Mesothelial cell of epicardium (in vitro differentiated cells): ENCODE measurements at regions not wholly inside any gene's neighbourhood (a gene's known extent, or its start where the extent isn't known, plus 50 kb on each side); places are given as distances from the start of the nearest gene placed in this dataset.

Source experiments
- DNase-seq, 2 experiments: peaks; one replicate each; pipeline ENCODE4 v3.0.0; 2021; ENCODE audit warnings: low spot score in 2 of 2; ENCODE audit not compliant: unreplicated experiment in 2 of 2
- H3K27ac Mint-ChIP-seq: 2 replicates; pipeline ENCODE4 v1.8.0; 2021; ENCODE audit warnings: mixed read lengths
- H3K27me3 Mint-ChIP-seq: 2 replicates; pipeline ENCODE4 v1.8.0; 2021; ENCODE audit warnings: low read depth, mixed read lengths
- H3K36me3 Mint-ChIP-seq: 2 replicates; pipeline ENCODE4 v1.8.0; 2021; ENCODE audit warnings: mixed read lengths
- H3K4me1 Mint-ChIP-seq: 2 replicates; pipeline ENCODE4 v1.8.0; 2021; ENCODE audit warnings: mixed read lengths
- H3K4me3 Mint-ChIP-seq: 2 replicates; pipeline ENCODE4 v1.8.0; 2021; ENCODE audit warnings: mild to moderate bottlenecking, moderate library complexity, mixed read lengths
- H3K9me3 Mint-ChIP-seq: 2 replicates; pipeline ENCODE4 v1.8.0; 2021; ENCODE audit warnings: mixed read lengths
- CTCF ChIP-seq: fragments of 200-600 bp; sonication (generic); IDR thresholded peaks from one replicate; pipeline ENCODE4 v1.5.0; 2021; ENCODE audit warnings: antibody characterized with exemption; ENCODE audit not compliant: unreplicated experiment

- H3K4me3 Mint-ChIP-seq = no peak overlapping the region
- DNase-seq = no peak
Measured at GRCh38 chr18:29171892-29172755, 995.2 kb upstream of the CDH2 start.

GRCh38 chr18:29169599-29169998 is 992.7 kb upstream of the CDH2 start:
- H3K4me1 Mint-ChIP-seq = peaks cover 14% of the 10 kb centered on the region
- H3K27ac Mint-ChIP-seq = no peak overlapping the region
- H3K36me3 Mint-ChIP-seq = peaks cover 4% of the 10 kb centered on the region
- H3K9me3 Mint-ChIP-seq = peaks cover 33% of the 10 kb centered on the region
- no peak for TF ChIP-seq CTCF
- no peaks in the 10 kb centered on the region for H3K27me3 Mint-ChIP-seq
- no peak overlapping the region for H3K4me3 Mint-ChIP-seq
- no peak for DNase-seq

More at GRCh38 chr18:29171892-29172755, 995.2 kb upstream of the CDH2 start:
- Mint-ChIP-seq H3K9me3 (peaks cover 25% of the 10 kb centered on the region), H3K36me3 (peaks cover 4% of the 10 kb centered on the region), H3K4me1 (peaks cover 9% of the 10 kb centered on the region), H3K27me3 (no peaks in the 10 kb centered on the region), H3K27ac (no peak overlapping the region)
- no peak for TF ChIP-seq CTCF

- peaks cover 4% of the 10 kb centered on the region for H3K36me3 Mint-ChIP-seq
- H3K27ac Mint-ChIP-seq = no peak overlapping the region
- DNase-seq = no peak
- no peak for TF ChIP-seq CTCF
- no peaks in the 10 kb centered on the region for H3K27me3 Mint-ChIP-seq
- peaks cover 31% of the 10 kb centered on the region for H3K9me3 Mint-ChIP-seq
- no peak overlapping the region for H3K4me3 Mint-ChIP-seq
- H3K4me1 Mint-ChIP-seq = peaks cover 17% of the 10 kb centered on the region
Measured at GRCh38 chr18:29164993-29165599, 988.2 kb upstream of the CDH2 start.

GRCh38 chr18:29164020-29164706 is 987.2 kb upstream of the CDH2 start:
- H3K36me3 Mint-ChIP-seq = peaks cover 4% of the 10 kb centered on the region

GRCh38 chr18:29163596-29163995 is 986.7 kb upstream of the CDH2 start:
- no peak for TF ChIP-seq CTCF
- no peak overlapping the region for H3K4me3 Mint-ChIP-seq
- H3K4me1 Mint-ChIP-seq = peaks cover 19% of the 10 kb centered on the region
- peaks cover 19% of the 10 kb centered on the region for H3K9me3 Mint-ChIP-seq
- no peaks in the 10 kb centered on the region for H3K27me3 Mint-ChIP-seq
- DNase-seq = no peak
- no peaks in the 10 kb centered on the region for H3K36me3 Mint-ChIP-seq
- H3K27ac Mint-ChIP-seq = no peak overlapping the region

More at GRCh38 chr18:29164020-29164706, 987.2 kb upstream of the CDH2 start:
- Mint-ChIP-seq H3K27me3 (no peaks in the 10 kb centered on the region), H3K27ac (no peak overlapping the region), H3K4me3 (no peak overlapping the region), H3K4me1 (peaks cover 19% of the 10 kb centered on the region), H3K9me3 (peaks cover 23% of the 10 kb centered on the region)
- DNase-seq = no peak
- no peak for TF ChIP-seq CTCF
